Epithelial cell of proximal tubule (primary cell): ENCODE measurements at regions not wholly inside any gene's neighbourhood (a gene's known extent, or its start where the extent isn't known, plus 50 kb on each side); places are given as distances from the start of the nearest gene placed in this dataset.

Experiments
- DNase-seq: peaks from one replicate; pipeline ENCODE4 v3.0.0-alpha.2; 2011; ENCODE audit warnings: low read depth
- H3K4me3 ChIP-seq: 2 replicates; pipeline ENCODE4 v1.5.1; 2011; ENCODE audit warnings: low read depth, mild to moderate bottlenecking, low read length
- CTCF ChIP-seq: conservative IDR thresholded peaks from 2 replicates; pipeline ENCODE4 v1.5.1; 2012; ENCODE audit warnings: low read depth, mild to moderate bottlenecking, low read length

GRCh38 chr14:71588576-71589215 is 343.5 kb upstream of the RGS6 start:
- DNase-seq: no peak
- H3K4me3 ChIP-seq: no peak overlapping the region
- no peak for TF ChIP-seq CTCF

GRCh38 chr14:71589609-71590008 is 342.6 kb upstream of the RGS6 start:
- no peak overlapping the region for H3K4me3 ChIP-seq
- TF ChIP-seq CTCF: no peak
- DNase-seq: no peak

GRCh38 chr14:71590131-71590530 is 342.1 kb upstream of the RGS6 start:
- H3K4me3 ChIP-seq: no peak overlapping the region
- DNase-seq: no peak

GRCh38 chr14:71591231-71591630 is 341.0 kb upstream of the RGS6 start:
- DNase-seq: no peak
- H3K4me3 ChIP-seq: no peak overlapping the region
- no peak for TF ChIP-seq CTCF

More at GRCh38 chr14:71590131-71590530, 342.1 kb upstream of the RGS6 start:
- TF ChIP-seq CTCF: no peak

- no peak for DNase-seq
- H3K4me3 ChIP-seq: no peak overlapping the region
- no peak for TF ChIP-seq CTCF
Measured at GRCh38 chr14:71591929-71592328, 340.3 kb upstream of the RGS6 start.

GRCh38 chr14:71592361-71592760 is 339.9 kb upstream of the RGS6 start:
- no peak overlapping the region for H3K4me3 ChIP-seq
- no peak for DNase-seq
- TF ChIP-seq CTCF: no peak

GRCh38 chr14:71593966-71594365 is 338.3 kb upstream of the RGS6 start:
- H3K4me3 ChIP-seq: no peak overlapping the region
- no peak for TF ChIP-seq CTCF
- DNase-seq: no peak
